IMR-90 (cell line): ENCODE measurements at regions not wholly inside any gene's neighbourhood (a gene's known extent, or its start where the extent isn't known, plus 50 kb on each side); places are given as distances from the start of the nearest gene placed in this dataset.

Experiments
- BHLHE40 ChIP-seq: fragments of 150-350 bp; IDR thresholded peaks from 2 replicates; pipeline ENCODE4 v1.6.1; 2016; ENCODE audit warnings: mild to moderate bottlenecking, low read depth, low read length
- CHD1 ChIP-seq: IDR thresholded peaks from 2 replicates; pipeline ENCODE4 v1.6.1; 2012; ENCODE audit warnings: low read depth, low read length, improper control_type of control experiment
- CTCF ChIP-seq: conservative IDR thresholded peaks from 2 replicates; pipeline ENCODE4 v1.5.1; 2012; ENCODE audit warnings: mild to moderate bottlenecking, low read depth, low read length, improper control_type of control experiment
- ELK1 ChIP-seq: fragments of 150-350 bp; IDR thresholded peaks from 2 replicates; pipeline ENCODE4 v1.6.1; 2016; ENCODE audit warnings: low read depth, mild to moderate bottlenecking, low read length, moderate library complexity, borderline replicate concordance
- FOS ChIP-seq: fragments of 150-350 bp; IDR thresholded peaks from 2 replicates; pipeline ENCODE4 v1.6.1; 2016; ENCODE audit warnings: low read depth, low read length
- MXI1 ChIP-seq: IDR thresholded peaks from 2 replicates; pipeline ENCODE4 v1.6.1; 2012; ENCODE audit warnings: low read depth, mild to moderate bottlenecking, low read length, moderate library complexity, borderline replicate concordance
- POLR2A ChIP-seq: IDR thresholded peaks from 2 replicates; pipeline ENCODE4 v1.6.1; 2012; ENCODE audit warnings: mild to moderate bottlenecking, low read depth, low read length
- RAD21 ChIP-seq: IDR thresholded peaks from 2 replicates; pipeline ENCODE4 v1.6.1; 2012; ENCODE audit warnings: low read length, improper control_type of control experiment
- RFX5 ChIP-seq: IDR thresholded peaks from 2 replicates; pipeline ENCODE4 v1.8.0; 2012; ENCODE audit warnings: low read depth, mild to moderate bottlenecking, low read length, moderate library complexity
- SMC3 ChIP-seq: fragments of 150-350 bp; IDR thresholded peaks from 2 replicates; pipeline ENCODE4 v1.6.1; 2016; ENCODE audit warnings: low read depth, mild to moderate bottlenecking, antibody characterized with exemption, low read length, moderate library complexity

DNA sequence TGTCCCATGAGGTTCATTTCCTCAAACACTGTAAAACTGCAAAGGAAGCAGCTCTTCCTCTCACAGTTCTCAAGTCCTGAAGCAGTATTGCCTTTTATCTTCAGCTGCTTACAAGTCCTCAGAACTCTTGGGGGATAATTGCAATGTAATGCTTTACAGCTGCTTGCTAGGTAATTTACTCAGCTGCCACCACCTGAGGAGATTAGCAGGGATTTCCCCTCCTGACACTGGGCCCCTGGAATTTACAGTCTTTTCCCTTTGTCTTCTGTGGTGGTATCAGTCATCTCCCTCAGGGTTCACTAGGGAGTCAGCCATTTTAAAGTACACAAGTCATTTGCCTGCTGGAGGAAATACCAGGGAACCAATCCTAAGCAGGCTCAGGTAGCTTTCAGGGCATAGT, 754.3 kb upstream of the GRAMD2B start:
- TF ChIP-seq CTCF (no peak), POLR2A (no peak), SMC3 (no peak), MXI1 (no peak), CHD1 (no peak), FOS (no peak), RAD21 (no peak), BHLHE40 (no peak), ELK1 (no peak), RFX5 (no peak)
